Retina (tissue), 1 donor: ENCODE measurements at regions not wholly inside any gene's neighbourhood (a gene's known extent, or its start where the extent isn't known, plus 50 kb on each side); places are given as distances from the start of the nearest gene placed in this dataset.
A peak's percentile ranks its signal among the peaks of the same experiment; 100 is the strongest.
"Not testable (repeated sequence)": the region's sequence is repeated elsewhere in the genome, so short reads cannot be mapped to it uniquely, and the experiment has no call there.

Experiments used
- DNase-seq: peaks from one replicate; pipeline ENCODE4 v3.0.0-alpha.2; 2016

GRCh38 chr1:76687307-76688175 lies 179.7 kb upstream of the ST6GALNAC5 start:
- DNase-seq = no peak

GRCh38 chr1:76690766-76691165 lies 176.5 kb upstream of the ST6GALNAC5 start:
- no peak for DNase-seq

GRCh38 chr1:76695535-76695934 lies 171.7 kb upstream of the ST6GALNAC5 start:
- DNase-seq = no peak

- DNase-seq = no peak
Observed at GRCh38 chr1:76697361-76697760, 169.9 kb upstream of the ST6GALNAC5 start.

GRCh38 chr1:76699646-76700045 lies 167.6 kb upstream of the ST6GALNAC5 start:
- not testable (repeated sequence) for DNase-seq

GRCh38 chr1:76700200-76700599 lies 167.1 kb upstream of the ST6GALNAC5 start:
- DNase-seq = not testable (repeated sequence)

- DNase-seq = no peak
Observed at GRCh38 chr1:76705560-76705959, 161.7 kb upstream of the ST6GALNAC5 start.

- no peak for DNase-seq
Observed at GRCh38 chr1:76713535-76713934, 153.7 kb upstream of the ST6GALNAC5 start.

- DNase-seq = no peak
Observed at GRCh38 chr1:76715474-76715873, 151.8 kb upstream of the ST6GALNAC5 start.

- no peak for DNase-seq
Observed at GRCh38 chr1:76723949-76724348, 143.3 kb upstream of the ST6GALNAC5 start.

- DNase-seq = no peak
Observed at GRCh38 chr1:76724816-76725215, 142.5 kb upstream of the ST6GALNAC5 start.

- DNase-seq = no peak
Observed at GRCh38 chr1:76725864-76726619, 141.2 kb upstream of the ST6GALNAC5 start.

- DNase-seq = no peak
Observed at GRCh38 chr1:76727520-76727919, 139.8 kb upstream of the ST6GALNAC5 start.

GRCh38 chr1:76729142-76729541 lies 138.1 kb upstream of the ST6GALNAC5 start:
- DNase-seq = no peak

- DNase-seq = no peak
Observed at GRCh38 chr1:76730027-76730426, 137.3 kb upstream of the ST6GALNAC5 start.

GRCh38 chr1:76738355-76738754 lies 128.9 kb upstream of the ST6GALNAC5 start:
- DNase-seq = not testable (repeated sequence)

- DNase-seq = not testable (repeated sequence)
Observed at GRCh38 chr1:76740956-76741355, 126.3 kb upstream of the ST6GALNAC5 start.

GRCh38 chr1:76744989-76745388 lies 122.3 kb upstream of the ST6GALNAC5 start:
- no peak for DNase-seq

GRCh38 chr1:76746206-76746605 lies 121.1 kb upstream of the ST6GALNAC5 start:
- DNase-seq = no peak

- no peak for DNase-seq
Observed at GRCh38 chr1:76754730-76755129, 112.5 kb upstream of the ST6GALNAC5 start.

- no peak for DNase-seq
Observed at GRCh38 chr1:76759171-76759860, 108.0 kb upstream of the ST6GALNAC5 start.

GRCh38 chr1:76759950-76760349 lies 107.3 kb upstream of the ST6GALNAC5 start:
- DNase-seq = peak; percentile 43

GRCh38 chr1:76763738-76764137 lies 103.5 kb upstream of the ST6GALNAC5 start:
- DNase-seq = no peak
